Gastroesophageal sphincter (tissue), 2 donors: ENCODE measurements at regions not wholly inside any gene's neighbourhood (a gene's known extent, or its start where the extent isn't known, plus 50 kb on each side); places are given as distances from the start of the nearest gene placed in this dataset.

Source experiments
- EP300 ChIP-seq: sonication (generic); formaldehyde crosslinking; IDR thresholded peaks from one replicate; pipeline ENCODE4 v1.6.1; 2017; ENCODE audit warnings: antibody characterized with exemption, mild to moderate bottlenecking
- POLR2AphosphoS5 ChIP-seq: sonication (generic); formaldehyde crosslinking; IDR thresholded peaks from one replicate; pipeline ENCODE4 v1.6.1; 2017; ENCODE audit warnings: antibody characterized with exemption

DNA sequence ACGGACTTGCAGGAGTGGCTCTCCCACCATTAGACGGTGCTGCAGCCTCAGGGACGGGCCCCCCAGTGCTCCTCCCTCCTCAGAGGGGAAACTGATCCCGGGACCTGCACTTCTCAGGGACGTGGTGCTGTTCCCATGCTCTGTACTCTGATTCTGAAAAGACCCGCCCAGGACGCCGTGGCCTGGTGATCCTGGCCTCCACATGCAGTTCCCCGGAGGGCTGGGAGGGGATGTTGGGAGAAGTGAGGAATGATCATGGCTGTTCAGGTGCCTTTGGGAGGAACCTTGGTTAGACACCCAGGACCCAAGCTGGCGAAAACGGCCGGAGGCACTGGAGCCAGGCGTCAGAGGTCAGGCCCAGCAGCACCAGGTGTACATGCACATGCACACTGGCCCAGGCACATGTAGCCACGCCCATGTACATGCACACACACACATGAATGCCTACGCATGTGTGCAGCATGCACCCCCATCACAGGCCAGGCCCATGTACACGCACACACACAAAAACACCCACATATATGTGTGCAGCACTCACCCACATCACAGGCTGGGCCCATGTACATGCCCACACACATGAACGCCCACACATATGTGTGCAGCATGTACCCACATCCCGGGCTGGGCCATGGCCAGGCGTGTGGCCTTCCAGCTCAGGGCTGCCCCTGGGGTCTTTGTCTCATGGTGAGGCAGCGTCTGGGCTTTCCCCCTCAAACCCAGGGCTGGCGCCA lies 52.6 kb upstream of the DACT2 start:
- TF ChIP-seq POLR2AphosphoS5, result no peak
- TF ChIP-seq EP300, result no peak
